SU-DHL-6 (cell line): ENCODE measurements at regions not wholly inside any gene's neighbourhood (a gene's known extent, or its start where the extent isn't known, plus 50 kb on each side); places are given as distances from the start of the nearest gene placed in this dataset.

Experiments
- H2AFZ ChIP-seq: fragments of 200-600 bp; sonication (generic); 2 replicates; pipeline ENCODE4 v1.6.1; 2014; ENCODE audit warnings: low read depth, mild to moderate bottlenecking, moderate library complexity, mixed read lengths, antibody characterized with exemption, low read length; ENCODE audit not compliant: severe bottlenecking
- H3F3A ChIP-seq: fragments of 200-600 bp; shearing (Covaris generic); 2 replicates; pipeline ENCODE4 v1.6.0; 2016; ENCODE audit warnings: antibody characterized with exemption, mild to moderate bottlenecking; ENCODE audit not compliant: insufficient read depth
- H3K27ac ChIP-seq: fragments of 200-600 bp; sonication (generic); 2 replicates; pipeline ENCODE4 v1.5.1; 2016; ENCODE audit warnings: low read depth, mild to moderate bottlenecking, low read length, moderate library complexity, mixed read lengths
- H3K27me3 ChIP-seq: fragments of 200-600 bp; sonication (generic), shearing (Covaris generic); 2 replicates; pipeline ENCODE4 v1.6.0; 2014; ENCODE audit warnings: mild to moderate bottlenecking, low read length
- H3K36me3 ChIP-seq: fragments of 200-600 bp; sonication (generic); 2 replicates; pipeline ENCODE4 v1.6.1; 2014; ENCODE audit warnings: mild to moderate bottlenecking, low read length, mixed read lengths
- H3K4me2 ChIP-seq: fragments of 300-600, 200-600 bp; shearing (Covaris generic), sonication (generic); 2 replicates; pipeline ENCODE4 v1.6.0; 2014; ENCODE audit warnings: low read length, low read depth, mild to moderate bottlenecking; ENCODE audit not compliant: poor library complexity, severe bottlenecking
- H3K4me3 ChIP-seq: fragments of 200-600 bp; sonication (generic); 2 replicates; pipeline ENCODE4 v1.5.1; 2014; ENCODE audit warnings: antibody characterized with exemption, low read length, mild to moderate bottlenecking, mixed read lengths; ENCODE audit not compliant: insufficient read depth, poor library complexity, severe bottlenecking
- H3K79me2 ChIP-seq: fragments of 200-600 bp; sonication (generic); 2 replicates; pipeline ENCODE4 v1.6.1; 2014; ENCODE audit warnings: mild to moderate bottlenecking, low read length, moderate library complexity; ENCODE audit not compliant: insufficient read depth
- H3K9ac ChIP-seq: fragments of 200-600 bp; sonication (generic); 2 replicates; pipeline ENCODE4 v1.7.0; 2014; ENCODE audit warnings: mild to moderate bottlenecking, low read length
- H3K9me2 ChIP-seq: fragments of 200-600 bp; sonication (generic); replicated peaks from 2 replicates; pipeline ENCODE4 v1.6.1; 2014; ENCODE audit warnings: low read length; ENCODE audit not compliant: insufficient read depth
- H3K9me3 ChIP-seq: fragments of 200-600 bp; sonication (generic); 2 replicates; pipeline ENCODE4 v1.6.1; 2014; ENCODE audit warnings: low read length, mixed read lengths; ENCODE audit not compliant: insufficient read depth
- H4K20me1 ChIP-seq: fragments of 200-600 bp; sonication (generic); 2 replicates; pipeline ENCODE4 v1.6.1; 2014; ENCODE audit warnings: low read depth, mild to moderate bottlenecking, antibody characterized with exemption, low read length, moderate library complexity, mixed read lengths
- CTCF ChIP-seq: fragments of 200-600 bp; sonication (generic); IDR thresholded peaks from one replicate; pipeline ENCODE4 v1.5.1; 2017; ENCODE audit warnings: antibody characterized with exemption, mild to moderate bottlenecking, low read length, moderate library complexity; ENCODE audit not compliant: insufficient read depth, poor library complexity, severe bottlenecking
- EZH2phosphoT487 ChIP-seq: fragments of 200-600 bp; sonication (generic), shearing (Covaris generic); conservative IDR thresholded peaks from 2 replicates; pipeline ENCODE4 v1.6.1; 2018; ENCODE audit warnings: mild to moderate bottlenecking, antibody characterized with exemption, low read length, moderate library complexity, mixed read lengths

GRCh38 chr13:53200498-53201453, 172.2 kb downstream of the OLFM4 start:
- Histone ChIP-seq H3K27ac (no peak overlapping the region), H3K4me2 (no peak overlapping the region), H3K9me3 (no peaks in the 10 kb centered on the region), H3F3A (no peaks in the 10 kb centered on the region), H3K27me3 (no peaks in the 10 kb centered on the region), H3K9ac (no peak overlapping the region), H3K36me3 (no peaks in the 10 kb centered on the region), H3K9me2 (no peaks in the 10 kb centered on the region), H4K20me1 (no peaks in the 10 kb centered on the region), H3K4me3 (no peak overlapping the region), H2AFZ (no peak overlapping the region), H3K79me2 (no peaks in the 10 kb centered on the region)
- no peak for TF ChIP-seq CTCF
- no peak for TF ChIP-seq EZH2phosphoT487

GRCh38 chr13:53201454-53202225, 173.0 kb downstream of the OLFM4 start:
- Histone ChIP-seq H3K9me2 (no peaks in the 10 kb centered on the region), H3F3A (no peaks in the 10 kb centered on the region), H3K36me3 (no peaks in the 10 kb centered on the region), H3K27ac (no peak overlapping the region), H3K9ac (no peak overlapping the region), H3K9me3 (no peaks in the 10 kb centered on the region), H3K79me2 (no peaks in the 10 kb centered on the region), H3K4me2 (no peak overlapping the region), H3K4me3 (no peak overlapping the region), H4K20me1 (no peaks in the 10 kb centered on the region), H2AFZ (no peak overlapping the region), H3K27me3 (no peaks in the 10 kb centered on the region)
- no peak for TF ChIP-seq CTCF
- no peak for TF ChIP-seq EZH2phosphoT487

- H3K9ac ChIP-seq, result no peak overlapping the region
- no peak overlapping the region for H3K4me2 ChIP-seq
- no peaks in the 10 kb centered on the region for H3K36me3 ChIP-seq
Measured at GRCh38 chr13:53204598-53204997, 176.0 kb downstream of the OLFM4 start.

More at GRCh38 chr13:53204598-53204997, 176.0 kb downstream of the OLFM4 start:
- H4K20me1 ChIP-seq, result no peaks in the 10 kb centered on the region
- H2AFZ ChIP-seq, result no peak overlapping the region
- H3K79me2 ChIP-seq, result no peaks in the 10 kb centered on the region
- H3K9me2 ChIP-seq, result no peaks in the 10 kb centered on the region
- no peak overlapping the region for H3K4me3 ChIP-seq
- H3K27me3 ChIP-seq, result no peaks in the 10 kb centered on the region
- H3F3A ChIP-seq, result no peaks in the 10 kb centered on the region
- TF ChIP-seq EZH2phosphoT487, result no peak
- TF ChIP-seq CTCF, result no peak
- no peak overlapping the region for H3K27ac ChIP-seq
- no peaks in the 10 kb centered on the region for H3K9me3 ChIP-seq
